ENCODE measurements at regions not wholly inside any gene's neighbourhood (a gene's known extent, or its start where the extent isn't known, plus 50 kb on each side); places are given as distances from the start of the nearest gene placed in this dataset.

DNA sequence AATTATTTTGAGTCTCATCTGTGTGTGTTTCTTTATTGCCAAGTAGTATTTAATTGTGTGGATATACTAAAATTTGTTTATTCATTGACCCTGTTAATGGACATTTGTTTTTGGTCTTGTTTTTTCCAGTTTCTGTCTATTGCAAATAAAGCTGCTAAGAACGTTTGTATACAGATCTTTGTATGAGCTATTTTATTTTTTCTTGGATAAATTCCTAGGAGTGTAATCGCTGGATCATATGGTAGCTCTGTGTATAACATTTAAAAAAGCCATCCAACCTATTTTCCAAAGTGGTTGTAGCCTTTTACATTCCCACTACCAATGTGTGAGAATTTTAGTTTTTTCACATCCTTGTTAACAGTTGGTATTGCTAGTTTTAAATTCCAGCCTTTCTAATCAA lies 382.7 kb upstream of the USP24 start:
- no peaks in the 10 kb centered on the region for H3K23me2 ChIP-seq (ENCODE audit: insufficient read length, low read depth, low read length, poor library complexity, severe bottlenecking)
- no peak overlapping the region for H2AK5ac ChIP-seq (ENCODE audit: insufficient read length, low read length)
- H3K18ac ChIP-seq (ENCODE audit: insufficient read length, low read depth, low read length): no peak overlapping the region
- no CpG with 5 or more reads among the region's 2 CpGs for WGBS (ENCODE audit: extremely low coverage, insufficient read length, low lambda C conversion rate)
- no peak overlapping the region for H3K9ac ChIP-seq (ENCODE audit: extremely low read depth, insufficient read length, low read length)
- H4K20me1 ChIP-seq (ENCODE audit: control insufficient read depth, insufficient read depth, insufficient read length): no peaks in the 10 kb centered on the region
- no peaks in the 10 kb centered on the region for H3K27me3 ChIP-seq (ENCODE audit: insufficient read depth, low read length)
- no peaks in the 10 kb centered on the region for H3K79me2 ChIP-seq (ENCODE audit: insufficient read depth, low read length)
- Mint-ChIP-seq H3K27me3 (ENCODE audit: low read depth) (peaks cover 4% of the 10 kb centered on the region), H3K9me3 (peaks cover 7 to 9% of the 10 kb centered on the region in 2 experiments; a peak in 3 of 5 replicates), H3K36me3 (ENCODE audit: insufficient read depth in 1 of 3, low read depth in 3 of 3) (no peaks in the 10 kb centered on the region), H3K4me1 (peaks cover 2 to 5% of the 10 kb centered on the region in 2 experiments; a peak in 3 of 4 replicates), H3K27ac (no peak overlapping the region), H3K4me3 (no peak overlapping the region)
- no peaks in the 10 kb centered on the region for H3K9me3 ChIP-seq (ENCODE audit: control insufficient read depth, low read depth, low read length)
- no peak overlapping the region for H4K91ac ChIP-seq (ENCODE audit: insufficient read length, low read depth, low read length)
- H3K56ac ChIP-seq (ENCODE audit: insufficient read length, low read depth, low read length): no peak overlapping the region
- no peak overlapping the region for H4K8ac ChIP-seq (replicated peaks; ENCODE audit: insufficient read length, low read depth, low read length)
- H2BK5ac ChIP-seq (ENCODE audit: insufficient read length, low read length): no peak overlapping the region
- H4K5ac ChIP-seq (ENCODE audit: insufficient read length, low read depth, low read length): no peak overlapping the region
- H3T11ph ChIP-seq (ENCODE audit: low read length): no peak overlapping the region
- no peak overlapping the region for H3K14ac ChIP-seq (ENCODE audit: insufficient read depth, low read length)
- H3K79me1 ChIP-seq (ENCODE audit: insufficient read depth, low read depth, low read length, poor library complexity, severe bottlenecking): no peaks in the 10 kb centered on the region
- no peak overlapping the region for H2BK12ac ChIP-seq (ENCODE audit: insufficient read length, low read depth, low read length)
- no peak overlapping the region for H3K23ac ChIP-seq (ENCODE audit: insufficient read length, low read depth, low read length)
- no peak overlapping the region for H3K4me2 ChIP-seq (ENCODE audit: insufficient read depth, insufficient read length, low read length)
- TF ChIP-seq, protein P1, sequence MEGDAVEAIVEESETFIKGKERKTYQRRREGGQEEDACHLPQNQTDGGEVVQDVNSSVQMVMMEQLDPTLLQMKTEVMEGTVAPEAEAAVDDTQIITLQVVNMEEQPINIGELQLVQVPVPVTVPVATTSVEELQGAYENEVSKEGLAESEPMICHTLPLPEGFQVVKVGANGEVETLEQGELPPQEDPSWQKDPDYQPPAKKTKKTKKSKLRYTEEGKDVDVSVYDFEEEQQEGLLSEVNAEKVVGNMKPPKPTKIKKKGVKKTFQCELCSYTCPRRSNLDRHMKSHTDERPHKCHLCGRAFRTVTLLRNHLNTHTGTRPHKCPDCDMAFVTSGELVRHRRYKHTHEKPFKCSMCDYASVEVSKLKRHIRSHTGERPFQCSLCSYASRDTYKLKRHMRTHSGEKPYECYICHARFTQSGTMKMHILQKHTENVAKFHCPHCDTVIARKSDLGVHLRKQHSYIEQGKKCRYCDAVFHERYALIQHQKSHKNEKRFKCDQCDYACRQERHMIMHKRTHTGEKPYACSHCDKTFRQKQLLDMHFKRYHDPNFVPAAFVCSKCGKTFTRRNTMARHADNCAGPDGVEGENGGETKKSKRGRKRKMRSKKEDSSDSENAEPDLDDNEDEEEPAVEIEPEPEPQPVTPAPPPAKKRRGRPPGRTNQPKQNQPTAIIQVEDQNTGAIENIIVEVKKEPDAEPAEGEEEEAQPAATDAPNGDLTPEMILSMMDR (conservative IDR thresholded peaks at IDR 0.05): no peak
- H3K4ac ChIP-seq (ENCODE audit: low read depth, low read length): no peak overlapping the region
- H3K27ac ChIP-seq (ENCODE audit: insufficient read length, low read depth, low read length): no peak overlapping the region
- no peak overlapping the region for H2BK15ac ChIP-seq (ENCODE audit: low read depth, low read length)
- H2BK20ac ChIP-seq (ENCODE audit: low read depth, low read length, poor library complexity, severe bottlenecking): no peak overlapping the region
- H2AFZ ChIP-seq (ENCODE audit: low read length): no peak overlapping the region
- DNase-seq: no peak
- H3K4me1 ChIP-seq (ENCODE audit: insufficient read depth, low read length): no peaks in the 10 kb centered on the region
- no peak overlapping the region for H2BK120ac ChIP-seq (ENCODE audit: low read depth, low read length, poor library complexity, severe bottlenecking)

Data from H9 (cell line).